AG04449 (cell line): ENCODE measurements at regions not wholly inside any gene's neighbourhood (a gene's known extent, or its start where the extent isn't known, plus 50 kb on each side); places are given as distances from the start of the nearest gene placed in this dataset.
"Not testable (repeated sequence)": the region's sequence is repeated elsewhere in the genome, so short reads cannot be mapped to it uniquely, and the experiment has no call there.

Experiments used
- CTCF ChIA-PET: fragments of 350-600 bp; formaldehyde crosslinking; extraction: SDS; loops from one replicate; lab custom pipeline; 2021; ENCODE audit warnings: antibody characterized with exemption; lab: Yijun Ruan, JAX
- POLR2A ChIA-PET: fragments of 400-600, 350-600 bp; formaldehyde crosslinking; extraction: SDS; loops from one replicate; lab custom pipeline; 2020; ENCODE audit warnings: antibody characterized with exemption, inconsistent platforms; lab: Yijun Ruan, JAX
- DNase-seq: peaks from one replicate; pipeline ENCODE4 v3.0.0-alpha.2; 2010; ENCODE audit warnings: low read depth, low spot score
- H3K4me3 ChIP-seq: 2 replicates; pipeline ENCODE4 v1.5.1; 2011; ENCODE audit warnings: low read depth, mild to moderate bottlenecking, control low read depth, low read length
- CTCF ChIP-seq: IDR thresholded peaks from one replicate; pipeline ENCODE4 v1.5.1; 2011; ENCODE audit warnings: mild to moderate bottlenecking, moderate library complexity, low read length, control low read depth, inconsistent platforms; ENCODE audit not compliant: insufficient read depth; ENCODE audit errors: missing control alignments

DNA sequence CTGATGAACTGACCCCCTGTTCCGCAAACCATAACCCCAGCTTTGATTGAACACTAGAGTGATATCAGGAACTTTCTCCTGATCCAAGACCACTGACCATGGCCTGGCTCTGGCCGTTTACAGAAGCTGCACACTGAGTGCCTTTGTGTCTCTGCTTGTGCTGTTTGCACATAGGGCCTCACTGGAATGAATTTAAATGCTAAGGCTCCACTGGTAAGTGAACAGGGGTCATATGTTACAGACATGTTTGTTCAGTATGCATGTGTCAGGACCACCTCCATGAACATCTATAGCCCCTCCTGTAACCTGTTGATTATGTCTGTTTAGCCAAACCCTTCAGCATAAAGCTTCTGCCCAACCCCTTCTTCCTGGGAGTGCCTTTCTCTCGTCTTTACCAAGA, 1239.8 kb downstream of the TMEM121 start:
- POLR2A ChIA-PET, result no interaction called here

DNA sequence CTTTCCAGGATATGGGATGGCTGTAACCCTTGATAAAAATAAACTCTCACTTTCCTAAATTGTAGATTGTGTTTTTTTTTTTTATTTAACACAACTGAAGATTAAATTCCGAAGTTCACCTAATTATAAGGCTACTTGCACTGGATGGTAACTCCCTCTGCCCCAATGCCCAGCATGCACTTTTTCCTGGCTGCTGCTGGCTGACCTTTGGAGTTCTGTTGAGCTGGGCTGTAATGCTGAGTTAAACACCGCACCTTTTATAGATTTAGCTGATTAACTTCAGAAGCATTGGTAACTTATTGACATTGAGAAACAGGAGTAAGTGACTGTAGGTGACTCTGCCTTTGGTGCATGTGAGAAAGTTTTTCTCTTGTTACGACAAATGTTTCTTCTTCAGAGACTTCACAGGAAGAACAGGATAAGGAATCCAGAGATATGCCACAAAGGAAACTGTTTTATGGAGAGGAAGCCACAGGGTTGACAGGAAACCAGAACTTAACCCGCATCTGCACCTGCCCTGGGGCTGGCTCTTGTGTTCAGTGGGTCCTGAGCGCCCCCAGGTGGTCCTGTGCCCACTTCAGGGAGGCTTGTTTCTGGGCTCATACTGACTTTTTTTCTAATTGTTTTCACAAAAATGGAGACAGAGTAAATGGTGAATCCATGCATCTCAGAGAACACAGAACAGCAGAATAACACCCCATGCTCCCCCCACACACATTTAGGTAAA, 1240.3 kb downstream of the TMEM121 start:
- DNase-seq, H3K4me3 ChIP-seq, POLR2A ChIA-PET, CTCF ChIA-PET: not testable (repeated sequence)

More for the DNA sequence above, 1239.8 kb downstream of the TMEM121 start:
- TF ChIP-seq CTCF, result no peak
- CTCF ChIA-PET, result no interaction called here
- H3K4me3 ChIP-seq, result no peak overlapping the region
- DNase-seq, result no peak

GRCh38 chr14:106768230-106768629, 1241.8 kb downstream of the TMEM121 start:
- DNase-seq, H3K4me3 ChIP-seq, POLR2A ChIA-PET, CTCF ChIA-PET: not testable (repeated sequence)

DNA sequence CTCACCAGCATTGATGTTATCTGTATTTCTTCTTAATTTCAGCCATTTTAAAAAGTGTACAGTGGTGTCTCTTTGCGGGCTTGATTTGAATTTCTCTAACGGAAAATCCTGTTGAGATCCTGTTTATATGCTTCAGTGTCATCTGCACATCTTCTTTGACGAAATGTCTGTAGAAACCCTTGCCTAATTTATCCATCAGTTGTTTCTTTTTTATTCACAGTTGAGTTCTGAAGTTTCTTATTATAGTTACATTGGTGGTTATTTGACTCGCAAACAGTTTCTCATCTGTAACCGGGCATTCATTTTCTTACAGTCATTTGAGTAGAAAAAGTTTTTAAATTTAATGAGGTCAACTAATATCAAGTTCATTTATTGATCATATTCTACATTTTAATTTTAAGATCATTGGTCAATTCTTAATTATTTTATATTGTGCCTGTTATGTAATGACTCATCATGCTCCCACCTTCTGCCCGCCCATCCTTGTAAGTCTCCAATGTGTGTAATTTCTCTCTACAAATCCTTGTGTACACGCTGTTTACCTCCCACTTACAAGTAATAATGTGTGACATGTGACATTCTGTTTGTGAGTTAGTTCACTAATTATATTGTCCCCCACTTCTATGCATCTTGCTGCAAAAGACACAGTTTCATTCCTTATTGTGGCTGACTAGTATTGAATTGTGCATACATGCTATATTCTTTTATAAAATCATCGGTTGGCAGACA, 1242.8 kb downstream of the TMEM121 start:
- CTCF ChIA-PET, POLR2A ChIA-PET, H3K4me3 ChIP-seq, DNase-seq: not testable (repeated sequence)

- CTCF ChIA-PET, H3K4me3 ChIP-seq, DNase-seq, POLR2A ChIA-PET: not testable (repeated sequence)
These were observed 1243.8 kb downstream of the TMEM121 start for GRCh38 chr14:106770158-106770672.

DNA sequence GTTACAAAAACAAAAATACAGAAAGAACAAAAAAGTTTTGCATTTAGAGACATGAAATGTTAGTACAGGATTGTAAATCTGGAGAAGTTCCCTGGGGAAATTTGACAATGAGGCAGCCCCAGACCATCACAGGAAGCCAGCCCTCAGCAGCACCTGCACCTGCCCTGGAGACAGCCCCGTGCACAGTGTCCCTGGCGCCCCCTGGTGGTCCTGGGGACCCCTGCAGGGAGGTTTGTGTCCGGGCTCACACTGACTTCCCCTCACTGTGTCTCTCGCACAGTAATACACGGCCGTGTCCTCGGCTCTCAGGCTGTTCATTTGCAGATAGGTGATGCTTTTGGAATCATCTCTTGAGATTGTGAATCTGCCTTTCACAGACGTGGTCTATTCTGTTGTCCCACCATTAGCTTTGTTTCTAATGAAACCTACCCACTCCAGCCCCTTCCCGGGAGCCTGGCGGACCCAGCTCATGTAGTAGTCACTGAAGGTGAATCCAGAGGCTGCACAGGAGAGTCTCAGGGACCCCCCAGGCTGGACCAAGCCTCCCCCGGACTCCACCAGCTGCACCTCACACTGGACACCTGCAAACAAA, 1248.6 kb downstream of the TMEM121 start:
- H3K4me3 ChIP-seq, CTCF ChIA-PET, DNase-seq, POLR2A ChIA-PET: not testable (repeated sequence)

DNA sequence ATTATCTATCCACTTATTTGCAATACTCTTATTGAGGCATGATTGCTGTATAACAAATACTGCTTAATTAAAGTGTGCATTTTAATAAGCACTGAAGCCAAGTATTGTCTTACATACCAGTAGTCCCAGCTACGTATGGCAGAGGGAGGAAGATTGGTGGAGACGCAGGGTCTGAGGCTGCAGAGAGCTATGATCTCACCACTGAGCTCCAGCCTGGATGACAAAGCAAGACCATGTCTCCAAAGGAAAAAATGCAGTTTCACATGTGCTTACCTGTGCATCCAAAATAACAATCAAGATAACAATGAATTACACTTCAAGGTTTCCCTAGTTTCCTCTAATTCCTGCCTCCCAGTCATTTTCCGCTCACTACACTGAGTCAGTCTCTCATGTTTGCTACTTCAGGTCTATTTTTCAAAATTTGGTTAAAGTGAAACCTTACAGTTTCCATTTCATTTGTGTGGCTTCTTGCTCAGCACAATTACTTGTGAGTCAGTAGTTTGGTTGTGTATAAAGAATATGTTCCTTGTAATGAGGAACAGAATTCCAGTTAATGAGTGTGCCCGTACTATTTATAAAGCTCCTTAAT, 1250.1 kb downstream of the TMEM121 start:
- ChIA-PET POLR2A (no interaction called here), CTCF (interaction anchor here (0.6 kb wide), 1 partner anchor 58 kb away, joined by 3 read pairs; no protein-coding TSS in a partner anchor)
- no peak for TF ChIP-seq CTCF
- DNase-seq, result no peak
- H3K4me3 ChIP-seq, result no peak overlapping the region

DNA sequence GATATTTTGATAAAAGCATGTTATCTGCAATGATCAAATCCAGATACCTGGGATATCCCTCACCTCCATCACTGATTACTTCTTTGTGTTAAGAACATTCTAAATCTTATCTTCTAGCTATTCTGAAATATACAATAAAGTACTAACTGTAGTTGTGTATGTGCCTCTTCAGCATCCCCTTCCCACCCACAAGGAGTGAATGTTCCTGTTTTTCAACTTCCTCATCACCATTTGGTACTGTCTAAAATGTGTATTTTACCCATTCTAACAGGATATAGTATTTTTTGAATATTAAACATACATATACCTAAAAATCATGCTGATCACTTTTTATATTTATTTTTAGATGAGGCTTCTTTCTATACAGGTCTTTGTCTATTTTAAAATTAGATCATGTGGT, 1252.6 kb downstream of the TMEM121 start:
- ChIA-PET POLR2A (no interaction called here), CTCF (no interaction called here)
- no peak overlapping the region for H3K4me3 ChIP-seq
- no peak for TF ChIP-seq CTCF
- DNase-seq, result no peak
